ENCODE measurements at regions not wholly inside any gene's neighbourhood (a gene's known extent, or its start where the extent isn't known, plus 50 kb on each side); places are given as distances from the start of the nearest gene placed in this dataset.

DNA sequence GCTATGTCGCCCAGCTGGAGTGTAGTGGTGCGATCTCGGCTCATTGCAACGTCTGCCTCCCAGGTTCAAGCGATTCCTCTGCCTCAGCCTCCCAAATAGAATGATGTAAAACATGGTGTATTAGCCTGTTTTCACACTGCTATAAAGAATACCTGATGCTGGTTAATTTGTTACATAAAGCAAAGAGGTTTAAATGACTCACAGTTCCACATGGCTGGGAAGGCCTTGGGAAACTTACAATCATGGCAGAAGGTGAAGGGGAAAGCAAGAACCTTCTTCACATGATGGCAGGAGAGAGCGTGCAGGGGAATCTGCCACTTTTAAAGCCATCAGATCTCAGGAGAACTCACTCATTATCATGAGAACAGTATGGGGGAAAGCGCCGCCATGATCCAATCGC, 1191.8 kb downstream of the ARAP2 start:
- TF ChIP-seq, protein P1, sequence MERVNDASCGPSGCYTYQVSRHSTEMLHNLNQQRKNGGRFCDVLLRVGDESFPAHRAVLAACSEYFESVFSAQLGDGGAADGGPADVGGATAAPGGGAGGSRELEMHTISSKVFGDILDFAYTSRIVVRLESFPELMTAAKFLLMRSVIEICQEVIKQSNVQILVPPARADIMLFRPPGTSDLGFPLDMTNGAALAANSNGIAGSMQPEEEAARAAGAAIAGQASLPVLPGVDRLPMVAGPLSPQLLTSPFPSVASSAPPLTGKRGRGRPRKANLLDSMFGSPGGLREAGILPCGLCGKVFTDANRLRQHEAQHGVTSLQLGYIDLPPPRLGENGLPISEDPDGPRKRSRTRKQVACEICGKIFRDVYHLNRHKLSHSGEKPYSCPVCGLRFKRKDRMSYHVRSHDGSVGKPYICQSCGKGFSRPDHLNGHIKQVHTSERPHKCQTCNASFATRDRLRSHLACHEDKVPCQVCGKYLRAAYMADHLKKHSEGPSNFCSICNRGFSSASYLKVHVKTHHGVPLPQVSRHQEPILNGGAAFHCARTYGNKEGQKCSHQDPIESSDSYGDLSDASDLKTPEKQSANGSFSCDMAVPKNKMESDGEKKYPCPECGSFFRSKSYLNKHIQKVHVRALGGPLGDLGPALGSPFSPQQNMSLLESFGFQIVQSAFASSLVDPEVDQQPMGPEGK (CRISPR knock-in tag; IDR thresholded peaks at IDR 0.05; ENCODE audit: borderline replicate concordance) = no peak
- TF ChIP-seq, protein P2, sequence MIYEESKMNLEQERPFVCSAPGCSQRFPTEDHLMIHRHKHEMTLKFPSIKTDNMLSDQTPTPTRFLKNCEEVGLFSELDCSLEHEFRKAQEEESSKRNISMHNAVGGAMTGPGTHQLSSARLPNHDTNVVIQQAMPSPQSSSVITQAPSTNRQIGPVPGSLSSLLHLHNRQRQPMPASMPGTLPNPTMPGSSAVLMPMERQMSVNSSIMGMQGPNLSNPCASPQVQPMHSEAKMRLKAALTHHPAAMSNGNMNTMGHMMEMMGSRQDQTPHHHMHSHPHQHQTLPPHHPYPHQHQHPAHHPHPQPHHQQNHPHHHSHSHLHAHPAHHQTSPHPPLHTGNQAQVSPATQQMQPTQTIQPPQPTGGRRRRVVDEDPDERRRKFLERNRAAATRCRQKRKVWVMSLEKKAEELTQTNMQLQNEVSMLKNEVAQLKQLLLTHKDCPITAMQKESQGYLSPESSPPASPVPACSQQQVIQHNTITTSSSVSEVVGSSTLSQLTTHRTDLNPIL (CRISPR knock-in tag; IDR thresholded peaks at IDR 0.05; ENCODE audit: low read depth) = no peak
- TF ChIP-seq ZFP3 (CRISPR knock-in tag; IDR thresholded peaks at IDR 0.05) = no peak
- TF ChIP-seq RARB (CRISPR knock-in tag; IDR thresholded peaks at IDR 0.05) = no peak
- TF ChIP-seq, protein P3, sequence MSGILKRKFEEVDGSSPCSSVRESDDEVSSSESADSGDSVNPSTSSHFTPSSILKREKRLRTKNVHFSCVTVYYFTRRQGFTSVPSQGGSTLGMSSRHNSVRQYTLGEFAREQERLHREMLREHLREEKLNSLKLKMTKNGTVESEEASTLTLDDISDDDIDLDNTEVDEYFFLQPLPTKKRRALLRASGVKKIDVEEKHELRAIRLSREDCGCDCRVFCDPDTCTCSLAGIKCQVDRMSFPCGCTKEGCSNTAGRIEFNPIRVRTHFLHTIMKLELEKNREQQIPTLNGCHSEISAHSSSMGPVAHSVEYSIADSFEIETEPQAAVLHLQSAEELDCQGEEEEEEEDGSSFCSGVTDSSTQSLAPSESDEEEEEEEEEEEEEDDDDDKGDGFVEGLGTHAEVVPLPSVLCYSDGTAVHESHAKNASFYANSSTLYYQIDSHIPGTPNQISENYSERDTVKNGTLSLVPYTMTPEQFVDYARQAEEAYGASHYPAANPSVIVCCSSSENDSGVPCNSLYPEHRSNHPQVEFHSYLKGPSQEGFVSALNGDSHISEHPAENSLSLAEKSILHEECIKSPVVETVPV (CRISPR knock-in tag; IDR thresholded peaks at IDR 0.05) = no peak
- no peak for TF ChIP-seq ARNTL (CRISPR knock-in tag; IDR thresholded peaks at IDR 0.05; ENCODE audit: borderline replicate concordance, low read depth)
- TF ChIP-seq, protein P4, sequence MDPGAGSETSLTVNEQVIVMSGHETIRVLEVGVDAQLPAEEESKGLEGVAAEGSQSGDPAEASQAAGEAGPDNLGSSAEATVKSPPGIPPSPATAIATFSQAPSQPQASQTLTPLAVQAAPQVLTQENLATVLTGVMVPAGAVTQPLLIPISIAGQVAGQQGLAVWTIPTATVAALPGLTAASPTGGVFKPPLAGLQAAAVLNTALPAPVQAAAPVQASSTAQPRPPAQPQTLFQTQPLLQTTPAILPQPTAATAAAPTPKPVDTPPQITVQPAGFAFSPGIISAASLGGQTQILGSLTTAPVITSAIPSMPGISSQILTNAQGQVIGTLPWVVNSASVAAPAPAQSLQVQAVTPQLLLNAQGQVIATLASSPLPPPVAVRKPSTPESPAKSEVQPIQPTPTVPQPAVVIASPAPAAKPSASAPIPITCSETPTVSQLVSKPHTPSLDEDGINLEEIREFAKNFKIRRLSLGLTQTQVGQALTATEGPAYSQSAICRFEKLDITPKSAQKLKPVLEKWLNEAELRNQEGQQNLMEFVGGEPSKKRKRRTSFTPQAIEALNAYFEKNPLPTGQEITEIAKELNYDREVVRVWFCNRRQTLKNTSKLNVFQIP (CRISPR knock-in tag; IDR thresholded peaks at IDR 0.05; ENCODE audit: borderline replicate concordance, low read depth) = no peak
- no peak for TF ChIP-seq GLIS3 (CRISPR knock-in tag; IDR thresholded peaks at IDR 0.05)
- TF ChIP-seq TCF4 (CRISPR knock-in tag; IDR thresholded peaks at IDR 0.05; ENCODE audit: borderline replicate concordance) = no peak
- no peak for TF ChIP-seq ZNF565 (CRISPR knock-in tag; conservative IDR thresholded peaks at IDR 0.05; ENCODE audit: low read depth)
- TF ChIP-seq ZFP30 (CRISPR knock-in tag; IDR thresholded peaks at IDR 0.05) = no peak
- TF ChIP-seq CSDC2 (CRISPR knock-in tag; IDR thresholded peaks at IDR 0.05) = no peak
- TF ChIP-seq ZC3H10 (CRISPR knock-in tag; IDR thresholded peaks at IDR 0.05) = no peak
- no peak for TF ChIP-seq ZNF70 (CRISPR knock-in tag; IDR thresholded peaks at IDR 0.05)

Data from SK-N-SH treated with all-trans-retinoic acid at 6 μM for 48 hours (cell line).